ENCODE measurements at regions not wholly inside any gene's neighbourhood (a gene's known extent, or its start where the extent isn't known, plus 50 kb on each side); places are given as distances from the start of the nearest gene placed in this dataset.

- no peak for TF ChIP-seq CTCF (IDR thresholded peaks at IDR 0.05)
- DNase-seq (ENCODE audit: low spot score) (no peak), ATAC-seq (ENCODE audit: low FRiP score) (no peak)
These were observed 339.6 kb upstream of the CITED2 start for GRCh38 chr6:139713900-139714506.

- no peak for TF ChIP-seq CTCF (IDR thresholded peaks at IDR 0.05)
These were observed 339.0 kb upstream of the CITED2 start for GRCh38 chr6:139713424-139713823.

DNA sequence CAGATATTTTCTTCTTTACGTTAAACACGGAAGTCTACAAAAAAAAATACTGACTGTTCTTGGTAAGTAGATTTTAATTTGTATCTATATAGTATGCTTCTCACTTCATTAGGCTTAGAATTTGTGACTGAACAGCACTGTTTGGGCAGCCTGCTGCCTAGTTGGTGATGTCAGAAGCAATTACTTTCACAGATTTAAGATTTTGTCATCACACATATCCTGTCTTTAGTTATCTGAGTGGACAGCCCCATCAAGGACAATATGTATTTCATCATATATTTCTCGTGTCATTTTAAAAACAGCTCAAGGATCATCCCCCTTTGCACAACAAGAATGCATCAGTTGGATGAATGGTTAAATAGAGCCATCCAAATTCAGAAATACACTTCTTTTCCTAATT lies 338.4 kb upstream of the CITED2 start:
- DNase-seq (ENCODE audit: low spot score) (no peak), ATAC-seq (ENCODE audit: low FRiP score) (no peak)
- TF ChIP-seq CTCF (IDR thresholded peaks at IDR 0.05), result no peak

More at GRCh38 chr6:139713424-139713823, 339.0 kb upstream of the CITED2 start:
- DNase-seq (ENCODE audit: low spot score) (no peak), ATAC-seq (ENCODE audit: low FRiP score) (no peak)

GRCh38 chr6:139711804-139712585 lies 337.5 kb upstream of the CITED2 start:
- no peak for TF ChIP-seq CTCF (IDR thresholded peaks at IDR 0.05)
- no peak for DNase-seq (ENCODE audit: low spot score)
- ATAC-seq (ENCODE audit: low FRiP score), result no peak

- ATAC-seq (ENCODE audit: low FRiP score), result no peak
- DNase-seq (ENCODE audit: low spot score), result no peak
- TF ChIP-seq CTCF (IDR thresholded peaks at IDR 0.05), result no peak
These were observed 336.1 kb upstream of the CITED2 start for GRCh38 chr6:139710556-139710955.

- TF ChIP-seq CTCF (IDR thresholded peaks at IDR 0.05), result no peak
- DNase-seq (ENCODE audit: low spot score), result no peak
- peak; percentile 81 for ATAC-seq (ENCODE audit: low FRiP score)
These were observed 334.1 kb upstream of the CITED2 start for GRCh38 chr6:139708337-139709199.
